B cell (primary cell): ENCODE measurements at regions not wholly inside any gene's neighbourhood (a gene's known extent, or its start where the extent isn't known, plus 50 kb on each side); places are given as distances from the start of the nearest gene placed in this dataset.

Experiments
- CTCF ChIP-seq: fragments of 200-600 bp; IDR thresholded peaks from one replicate; pipeline ENCODE4 v1.8.0; 2022; ENCODE audit warnings: antibody characterized with exemption, mild to moderate bottlenecking
- EZH2 ChIP-seq: IDR thresholded peaks from 2 replicates; pipeline ENCODE4 v1.6.1; 2012; ENCODE audit warnings: borderline replicate concordance, low read depth, mild to moderate bottlenecking, moderate library complexity, low read length; ENCODE audit not compliant: insufficient read depth, poor library complexity, severe bottlenecking

GRCh38 chr10:55233505-55233904 lies 432.5 kb upstream of the PCDH15 start:
- TF ChIP-seq CTCF = no peak
- TF ChIP-seq EZH2 = no peak
